ENCODE measurements at regions not wholly inside any gene's neighbourhood (a gene's known extent, or its start where the extent isn't known, plus 50 kb on each side); places are given as distances from the start of the nearest gene placed in this dataset.
"Not testable (repeated sequence)": the region's sequence is repeated elsewhere in the genome, so short reads cannot be mapped to it uniquely, and the experiment has no call there.

DNA sequence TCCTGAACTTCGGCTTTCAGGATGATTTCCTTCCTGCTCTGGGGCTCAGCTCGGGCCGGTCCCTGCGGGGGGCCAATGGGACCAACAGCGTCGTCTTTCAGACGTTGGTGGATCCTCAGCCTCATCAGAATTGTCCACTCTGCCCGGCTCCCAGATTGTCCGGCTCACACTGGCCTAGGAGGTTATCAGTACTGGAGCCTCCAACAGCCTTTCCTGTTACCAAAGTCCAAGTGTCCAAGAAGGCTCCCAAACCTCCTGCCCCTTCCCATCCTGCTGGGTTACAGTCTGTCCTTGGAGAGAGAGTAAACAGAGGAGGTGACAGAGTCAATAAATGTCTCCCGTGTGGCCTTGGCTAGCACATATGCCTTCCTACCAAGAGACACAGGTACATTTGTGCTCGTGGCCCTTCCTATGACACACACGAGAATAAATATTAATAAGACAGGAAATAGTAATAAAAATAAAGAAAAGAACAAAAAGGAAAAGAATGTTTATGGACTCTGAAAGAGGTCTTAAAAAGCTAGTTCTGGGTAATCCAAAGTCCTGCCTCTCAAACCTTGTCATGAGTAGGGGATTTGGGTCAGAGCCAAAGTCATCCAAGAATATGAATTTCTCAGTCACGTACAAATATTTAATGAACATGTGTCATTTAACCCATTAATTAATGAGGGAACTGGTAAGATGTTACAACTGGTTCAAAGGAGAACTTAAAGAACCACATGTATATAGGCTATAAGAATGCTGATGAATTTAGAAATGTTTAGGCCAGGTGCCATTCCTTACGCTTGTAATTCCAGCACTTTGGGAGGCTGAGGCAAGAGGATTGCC, 80.8 kb upstream of the SLC2A1 start:
- ATAC-seq = no peak

DNA sequence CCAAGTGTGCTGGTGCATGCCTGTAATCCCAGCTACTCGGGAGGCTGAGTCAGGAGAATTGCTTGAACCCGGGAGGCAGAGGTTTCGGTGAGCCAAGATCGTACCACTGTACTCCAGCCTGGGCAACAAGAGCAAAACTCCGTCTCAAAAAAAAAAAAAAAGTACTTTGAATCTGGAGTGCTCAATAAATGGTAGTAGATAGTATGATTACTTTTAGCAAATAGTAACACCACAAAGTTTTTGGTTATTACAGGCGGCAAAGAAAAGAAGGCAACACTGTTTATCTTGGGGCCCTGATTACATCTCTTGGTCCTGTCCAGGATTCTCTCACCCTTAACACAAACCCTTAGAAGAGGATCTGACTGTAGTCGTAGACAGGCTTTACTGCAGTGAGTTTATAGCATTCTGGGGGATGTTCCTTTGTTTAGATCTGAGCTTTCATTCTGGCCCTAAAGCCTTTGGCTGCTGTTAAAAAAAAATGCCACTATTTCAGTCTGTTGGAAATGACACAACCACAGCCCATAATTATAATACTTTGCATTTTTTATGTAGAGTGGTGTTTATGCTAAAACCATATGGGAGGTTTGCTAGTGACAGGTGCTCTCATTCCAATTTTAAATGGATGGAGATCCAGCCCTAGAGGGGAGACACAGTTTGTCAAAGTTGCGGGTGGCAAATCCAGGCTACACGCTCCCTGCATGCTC, 79.7 kb upstream of the SLC2A1 start:
- no peak for ATAC-seq

DNA sequence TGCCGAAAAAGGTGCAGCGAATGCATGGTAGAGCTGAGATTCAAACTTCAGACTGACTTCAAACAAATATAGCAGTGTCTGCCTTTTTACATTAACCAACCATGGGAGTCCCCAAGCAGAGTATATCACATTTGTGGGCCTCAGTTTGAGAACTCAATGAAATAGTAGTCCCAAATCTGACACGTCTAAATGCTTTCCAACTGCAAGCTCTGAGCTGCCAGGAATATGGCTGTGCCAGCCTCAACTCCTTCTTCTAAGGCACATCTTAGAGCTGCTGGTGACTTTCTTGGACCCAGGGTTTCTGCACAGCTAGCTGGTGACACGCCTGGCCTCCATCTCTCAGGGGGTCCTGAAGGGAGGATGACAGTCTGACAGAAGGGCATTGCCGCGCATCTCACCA, 78.8 kb upstream of the SLC2A1 start:
- ATAC-seq = no peak

DNA sequence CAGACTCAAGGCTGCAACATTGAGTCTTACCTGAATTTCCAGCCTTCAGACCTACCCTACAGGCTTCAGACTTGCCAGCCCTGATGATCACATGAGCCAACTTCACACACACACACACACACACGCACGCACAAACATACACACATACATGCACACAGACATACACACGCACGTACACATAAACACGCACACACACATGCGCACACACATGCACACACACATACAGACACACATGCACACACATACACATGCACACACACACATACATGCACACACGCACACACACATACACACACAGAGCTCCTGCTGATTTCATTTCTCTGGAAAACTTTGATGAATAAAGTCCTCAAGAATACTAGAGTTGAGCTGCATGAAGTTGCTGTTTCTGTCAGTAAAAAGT, 78.3 kb upstream of the SLC2A1 start:
- no peak for ATAC-seq

DNA sequence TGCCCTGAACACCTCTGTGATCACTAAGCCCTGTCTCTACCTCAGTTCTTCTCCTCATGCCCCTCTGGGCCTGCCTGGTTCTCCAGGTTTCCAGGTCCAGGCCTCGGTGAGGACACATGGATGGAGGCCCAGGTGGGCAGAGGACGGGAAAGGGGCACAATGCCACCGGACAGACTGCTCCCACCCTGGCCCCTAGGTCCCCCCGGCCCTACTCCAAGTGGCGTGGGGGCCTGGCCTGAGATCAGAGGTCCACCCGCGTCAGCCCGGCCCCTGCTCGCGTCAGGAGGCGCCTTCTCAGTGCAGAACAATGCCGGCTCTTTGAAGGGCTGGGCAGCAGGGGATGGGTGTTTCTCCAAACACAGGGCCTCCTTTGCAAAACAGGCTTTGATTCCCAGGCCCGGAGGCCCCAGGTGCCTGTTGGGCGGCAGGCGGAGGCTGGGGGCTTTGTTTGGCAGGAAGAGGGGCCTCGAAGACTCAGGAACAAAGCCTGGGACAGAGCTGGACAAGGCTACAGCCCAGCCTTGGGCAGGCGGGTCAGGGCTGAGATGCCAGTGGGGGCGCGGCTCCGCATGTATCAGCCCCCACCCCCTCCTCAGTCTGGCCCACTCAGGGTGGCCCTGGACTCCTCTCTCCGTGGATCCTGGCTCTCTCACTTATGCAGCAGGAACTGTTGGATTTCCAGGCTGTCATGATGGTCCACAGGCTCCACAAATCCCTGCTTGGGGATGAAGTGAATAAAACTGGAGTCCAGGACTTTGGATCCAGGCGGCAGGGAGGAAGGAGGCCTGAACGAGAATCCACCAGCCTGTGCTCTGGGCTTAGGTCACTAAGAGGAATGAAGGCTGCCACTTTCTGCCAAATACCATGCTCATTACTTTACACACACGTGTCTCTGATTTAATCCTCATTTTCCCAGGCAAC, 77.4 kb upstream of the SLC2A1 start:
- no peak for ATAC-seq

DNA sequence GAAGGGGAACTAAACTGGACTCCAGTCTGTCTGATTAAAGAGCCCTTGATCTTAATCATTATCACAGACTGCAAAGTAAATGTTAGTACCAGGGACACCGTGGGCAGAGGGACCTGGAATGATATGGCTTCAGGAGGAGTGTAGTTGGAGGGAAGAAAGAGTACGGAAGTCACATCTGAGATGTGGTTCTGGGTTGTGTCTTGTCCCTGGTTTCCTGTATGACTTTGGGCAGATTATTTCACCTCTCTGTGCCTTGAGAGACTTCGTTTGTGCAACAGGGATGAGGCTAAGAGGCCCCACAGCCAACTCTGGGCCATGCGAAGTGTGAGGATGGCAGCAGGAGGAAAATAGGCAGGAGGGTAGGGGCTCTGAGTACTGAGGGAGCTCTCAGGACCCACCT, 76.1 kb upstream of the SLC2A1 start:
- ATAC-seq = no peak

DNA sequence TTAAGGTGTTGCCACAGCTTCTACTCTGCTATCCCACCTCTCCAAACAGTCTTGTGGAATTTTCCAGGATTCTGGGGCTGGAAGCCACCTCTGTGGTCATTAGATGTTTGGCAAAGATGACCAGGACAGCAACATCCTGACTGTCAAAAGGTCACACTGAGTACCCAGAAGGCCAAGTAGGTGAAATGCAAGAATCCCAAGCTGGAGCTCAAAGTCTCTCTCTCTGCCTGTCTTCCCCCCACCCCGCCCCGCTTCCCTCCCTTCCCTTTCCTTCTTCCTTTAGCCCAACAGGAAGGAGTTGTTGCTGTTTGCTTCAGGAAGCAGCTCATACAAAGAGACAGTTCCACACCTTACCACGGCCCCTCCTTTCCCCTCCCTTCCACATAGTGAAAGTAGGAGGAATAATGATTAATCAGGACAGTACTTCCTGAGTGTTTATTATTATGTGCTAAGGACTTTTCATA, 75.6 kb upstream of the SLC2A1 start:
- no peak for ATAC-seq

DNA sequence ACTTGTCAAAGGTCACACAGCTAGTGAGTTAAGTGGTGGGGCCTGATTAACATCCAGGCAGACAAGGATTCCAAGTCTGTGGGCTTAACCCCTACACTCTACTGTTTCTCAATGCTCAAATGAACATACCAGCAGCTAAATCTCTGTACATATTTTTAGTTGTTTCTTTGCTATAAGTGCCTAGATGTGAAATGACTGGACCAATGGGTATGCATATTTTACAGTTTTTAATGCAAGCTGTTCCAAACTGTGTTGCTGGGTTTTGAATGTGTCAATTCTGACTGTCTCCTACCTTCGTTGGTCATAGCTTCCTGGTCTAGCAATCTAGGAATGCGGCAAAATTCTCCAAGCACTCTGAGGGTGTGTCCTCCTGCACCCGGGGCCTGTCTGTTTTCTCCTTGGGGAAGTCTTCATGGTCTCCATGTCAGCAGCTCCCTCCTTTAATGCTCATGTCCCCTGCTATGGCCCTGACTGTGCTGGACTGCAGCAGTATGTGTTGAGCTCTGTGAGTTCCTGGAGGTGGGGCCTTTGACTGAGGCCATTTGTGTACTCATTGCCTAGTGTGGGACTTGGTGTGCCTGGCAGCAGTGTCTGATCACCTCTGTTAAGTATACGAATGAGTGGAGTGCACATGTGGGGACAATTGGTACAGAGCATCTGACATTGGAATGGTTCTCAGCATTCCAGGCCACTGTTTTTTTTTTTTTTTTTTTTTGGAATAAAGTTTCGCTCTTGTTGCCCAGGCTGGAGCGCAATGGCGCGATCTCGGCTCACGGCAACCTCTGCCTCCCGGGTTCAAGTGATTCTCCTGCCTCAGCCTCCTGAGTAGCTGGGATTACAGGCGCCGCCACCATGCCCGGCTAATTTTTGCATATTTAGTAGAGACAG, 72.9 kb upstream of the SLC2A1 start:
- no peak for ATAC-seq

DNA sequence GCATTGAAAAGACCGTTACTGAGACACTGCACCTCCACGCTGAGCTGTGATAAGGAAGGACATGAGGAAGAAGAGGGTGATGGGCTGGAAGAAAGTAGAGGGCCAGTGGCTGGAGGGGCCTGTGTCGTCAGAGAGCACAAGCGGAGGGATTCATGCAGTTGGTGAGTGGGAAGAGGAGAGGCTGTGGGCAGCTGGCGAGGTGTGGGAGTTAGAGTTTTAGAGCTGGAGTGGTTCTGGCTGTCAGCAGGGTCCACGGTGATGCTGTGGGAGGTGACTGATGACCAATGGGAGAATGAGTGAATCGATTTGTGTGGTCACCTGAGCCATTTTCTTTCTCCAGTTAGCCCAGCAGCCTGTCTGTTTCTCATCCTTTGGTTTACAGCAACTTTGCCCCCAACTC, 66.2 kb upstream of the SLC2A1 start:
- ATAC-seq = no peak

DNA sequence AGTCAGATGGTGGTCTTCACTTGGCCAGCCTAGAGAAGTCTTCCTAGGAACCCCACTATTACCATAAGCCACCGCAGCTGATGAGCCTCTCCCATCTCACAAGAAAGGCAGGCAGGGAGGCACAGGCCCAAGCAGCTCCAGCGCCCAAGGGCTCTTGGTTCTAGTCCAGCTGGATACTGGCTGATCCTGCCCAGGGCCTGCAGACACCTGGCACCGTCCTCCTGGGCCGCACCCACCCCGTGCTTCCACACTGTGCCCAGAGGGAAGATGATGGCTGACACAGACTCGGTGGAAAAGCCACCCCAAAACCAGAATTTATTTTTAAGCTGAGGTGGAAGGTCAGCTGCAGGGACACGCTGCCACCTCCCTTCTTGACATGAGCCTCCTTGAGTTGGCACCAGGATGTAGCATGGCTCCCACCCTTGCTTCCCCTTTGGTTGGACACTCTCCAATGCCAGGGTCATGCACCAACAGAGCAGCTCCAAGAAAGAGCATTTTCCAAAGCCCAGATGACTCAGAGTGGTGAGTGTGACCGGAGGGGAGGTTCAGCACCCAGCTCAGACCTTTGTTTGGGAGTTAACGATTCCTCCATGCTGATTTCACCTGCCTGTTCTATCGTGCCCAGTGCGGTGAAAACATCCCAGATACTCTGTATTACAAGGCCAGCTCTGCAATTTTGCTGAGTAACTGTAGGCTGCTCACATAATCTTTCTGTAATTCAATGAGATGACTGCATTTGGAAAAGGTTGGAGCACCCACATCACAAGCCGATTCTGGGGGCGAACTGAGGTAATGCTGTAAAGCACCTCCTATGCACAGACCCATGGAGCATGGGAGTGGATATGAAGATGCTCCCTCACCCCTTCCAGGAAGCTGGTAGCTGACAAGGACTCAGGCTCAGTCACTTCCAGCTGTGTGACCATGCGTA, 63.1 kb upstream of the SLC2A1 start:
- no peak for ATAC-seq

DNA sequence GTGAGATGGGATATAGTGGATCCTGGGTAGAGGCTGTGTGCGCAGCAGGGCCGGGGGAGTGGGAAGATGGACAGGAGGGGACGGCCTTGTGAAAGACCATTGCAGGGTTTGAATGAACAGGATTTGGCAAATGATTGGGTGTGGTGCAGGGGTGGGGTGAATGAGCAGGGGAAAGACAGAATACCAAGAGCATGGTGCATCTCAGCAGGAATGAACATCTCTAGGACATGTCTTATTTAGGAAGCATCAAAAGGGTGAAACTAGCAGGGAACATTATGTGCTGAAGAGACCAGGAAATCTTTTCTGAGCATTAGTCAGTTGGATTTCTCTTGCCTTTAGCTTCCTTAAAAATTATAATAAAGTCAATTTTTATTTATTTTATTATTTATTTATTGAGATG, 60.6 kb upstream of the SLC2A1 start:
- no peak for ATAC-seq

DNA sequence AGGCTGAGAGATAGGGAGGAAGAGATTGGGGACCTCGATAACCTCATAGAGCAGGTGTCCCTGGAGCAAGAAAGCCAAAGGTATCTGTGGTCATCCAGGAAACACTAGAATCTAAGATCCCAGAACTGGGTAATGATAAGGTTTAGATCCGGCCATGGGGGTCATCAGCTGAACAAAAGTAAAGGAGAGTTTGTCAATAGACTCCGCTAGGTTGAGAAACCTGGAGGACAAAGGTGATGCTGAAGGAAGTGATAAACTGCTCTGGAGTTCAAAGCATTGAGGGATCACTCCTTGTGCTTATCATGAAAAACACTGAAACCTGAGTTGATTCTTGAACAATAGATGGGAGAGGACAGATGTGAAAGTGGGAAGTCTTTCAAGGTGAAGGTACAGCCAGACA, 59.5 kb upstream of the SLC2A1 start:
- no peak for ATAC-seq

DNA sequence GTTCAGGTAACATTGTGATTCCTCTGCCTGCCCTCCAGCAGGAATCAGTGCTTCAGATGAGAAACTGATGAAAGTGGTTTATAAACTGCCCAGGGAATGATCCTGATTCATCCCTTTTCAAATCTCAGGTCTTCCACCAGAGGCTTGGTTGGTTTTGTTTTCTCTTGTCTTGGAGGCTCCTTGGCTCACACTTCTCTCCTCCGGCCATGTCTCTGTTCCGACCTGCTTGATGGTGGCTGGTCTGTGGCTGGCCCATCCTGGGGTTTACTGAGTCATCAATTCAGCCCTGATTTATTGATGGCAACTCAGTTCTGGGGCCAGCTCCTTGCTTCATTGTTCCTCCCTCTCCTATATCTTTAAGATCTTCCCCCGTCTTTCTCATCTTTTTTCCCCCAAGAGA, 56.6 kb upstream of the SLC2A1 start:
- no peak for ATAC-seq

DNA sequence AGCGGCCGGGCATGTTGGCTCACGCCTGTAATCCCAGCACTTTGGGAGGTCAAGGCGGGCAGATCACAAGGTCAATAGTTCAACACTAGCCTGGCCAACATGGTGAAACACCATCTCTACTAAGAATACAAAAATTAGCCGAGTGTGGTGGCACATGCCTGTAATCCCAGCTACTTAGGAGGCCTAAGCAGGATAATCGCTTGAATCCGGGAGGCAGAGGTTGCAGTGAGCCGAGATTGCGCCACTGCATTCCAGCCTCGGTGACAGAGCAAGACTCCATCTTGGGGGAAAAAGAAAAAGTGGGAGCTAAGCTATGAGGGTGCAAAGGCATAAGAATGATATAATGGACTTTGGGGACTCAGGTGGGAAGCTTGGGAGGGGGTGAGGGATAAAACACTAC, 55.9 kb upstream of the SLC2A1 start:
- ATAC-seq = not testable (repeated sequence)

DNA sequence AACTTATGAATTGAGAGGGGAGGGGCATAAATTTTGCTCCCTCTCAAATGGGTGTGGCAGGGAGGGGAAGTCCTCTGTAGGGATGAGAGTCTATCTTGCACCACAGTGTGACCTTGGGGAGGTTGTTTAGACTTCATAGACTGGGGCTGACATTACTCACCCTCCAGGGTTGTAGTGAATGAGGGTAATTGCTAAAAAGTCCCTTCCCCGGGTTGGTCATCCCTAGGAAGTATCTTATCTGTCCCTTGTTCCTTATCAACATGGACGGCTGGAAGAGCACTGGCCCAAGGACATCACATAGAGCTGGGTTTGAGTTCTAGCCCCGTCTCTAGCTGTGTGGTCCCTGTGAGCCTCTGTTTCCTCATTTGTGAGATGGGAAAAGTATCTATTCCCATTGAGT, 52.4 kb upstream of the SLC2A1 start:
- ATAC-seq = no peak

DNA sequence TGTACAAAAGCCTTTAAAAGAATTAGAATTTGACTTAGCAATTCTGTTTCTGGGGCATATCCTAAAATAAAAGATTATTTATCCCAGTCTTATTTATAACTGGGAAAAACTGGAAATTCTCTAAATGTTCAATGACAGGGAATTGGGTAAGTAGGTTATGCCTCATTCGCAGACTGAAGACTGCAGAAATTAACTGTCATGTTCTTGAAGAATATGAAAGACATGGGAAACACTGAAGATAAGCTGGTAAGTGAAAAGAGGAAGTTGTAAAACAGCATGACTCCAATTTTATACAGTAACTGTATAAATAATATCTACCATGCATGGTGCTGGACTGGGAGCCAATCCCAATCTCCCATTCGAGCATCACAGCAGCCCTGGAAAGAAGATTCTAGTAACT, 50.6 kb upstream of the SLC2A1 start:
- ATAC-seq = no peak

DNA sequence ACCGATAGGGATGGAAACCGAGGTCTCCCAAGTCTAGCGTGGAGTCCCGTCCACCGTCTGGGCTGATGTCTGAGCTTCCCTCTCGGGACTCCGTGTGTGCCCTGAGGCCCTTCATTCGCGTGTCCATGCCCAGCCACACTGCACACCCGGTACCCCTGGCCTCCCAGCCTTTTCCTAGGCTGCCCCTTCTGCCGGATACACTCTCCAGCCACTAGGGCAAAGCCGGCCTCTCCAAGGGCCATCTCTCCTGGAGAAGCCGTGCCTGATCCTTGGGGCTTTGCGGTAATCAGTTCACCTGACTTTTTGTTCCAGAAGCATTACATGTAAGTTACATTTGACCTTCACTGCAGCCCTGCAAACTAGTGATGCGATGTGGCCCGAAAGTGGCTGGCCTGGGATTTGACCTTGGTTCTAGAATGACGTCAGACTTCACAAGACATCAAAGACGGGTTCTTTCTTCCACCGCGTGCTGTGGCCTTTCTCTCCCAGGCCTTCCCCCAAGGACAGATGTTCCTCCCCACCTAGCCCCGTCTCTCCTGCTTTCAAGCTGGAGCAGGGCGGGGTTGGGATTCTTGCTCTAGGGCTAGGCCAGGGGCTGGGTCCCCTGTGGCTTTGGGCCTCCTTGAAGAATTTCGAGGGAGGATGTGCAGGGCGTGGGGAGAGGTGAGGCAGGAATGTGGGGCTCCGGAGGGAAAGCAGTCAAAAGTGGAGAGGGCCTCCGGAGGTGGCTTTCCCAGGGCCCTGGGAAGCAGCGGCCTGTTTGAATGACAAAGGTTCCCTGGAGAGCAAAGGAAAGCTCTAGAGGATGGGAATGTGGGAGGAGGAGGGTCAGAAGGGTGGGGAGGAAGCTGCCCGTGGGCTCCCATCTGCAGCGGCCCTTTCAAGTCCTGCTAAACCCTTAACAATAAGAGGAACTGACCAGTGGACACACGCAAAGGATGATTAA, 49.7 kb upstream of the SLC2A1 start:
- ATAC-seq = no peak
